MCF 10A (cell line): ENCODE measurements at regions not wholly inside any gene's neighbourhood (a gene's known extent, or its start where the extent isn't known, plus 50 kb on each side); places are given as distances from the start of the nearest gene placed in this dataset.

Experiments
- BruUV-seq: library from RNA; stranded (reverse); fragments of 400-500 nt; replicated peaks from 2 replicates; lab custom pipeline; 2021; lab: Mats Ljungman, UMichigan
- CTCF ChIA-PET: fragments of 300-600 bp; sonication (Branson Sonifier 250); formaldehyde crosslinking; extraction: SDS; loops from one replicate; lab custom pipeline; 2021; ENCODE audit warnings: antibody characterized with exemption, inconsistent platforms; lab: Yijun Ruan, JAX
- POLR2A ChIA-PET: fragments of 300-600, 350-650 bp; sonication (Branson Sonifier 250); formaldehyde crosslinking; extraction: SDS; loops from one replicate; lab custom pipeline; 2020; ENCODE audit warnings: antibody characterized with exemption, inconsistent platforms; lab: Yijun Ruan, JAX
- DNase-seq: peaks from one replicate; pipeline ENCODE4 v3.0.0-alpha.2; 2018; ENCODE audit not compliant: unreplicated experiment
- H3K27ac Mint-ChIP-seq: one replicate; pipeline ENCODE4 v1.8.0; 2022; ENCODE audit warnings: mild to moderate bottlenecking, low read depth, mixed read lengths; ENCODE audit not compliant: unreplicated experiment
- H3K27me3 Mint-ChIP-seq: one replicate; pipeline ENCODE4 v1.8.0; 2022; ENCODE audit warnings: mixed read lengths; ENCODE audit not compliant: insufficient read depth, unreplicated experiment
- H3K36me3 Mint-ChIP-seq: one replicate; pipeline ENCODE4 v1.8.0; 2022; ENCODE audit warnings: mild to moderate bottlenecking, moderate library complexity, mixed read lengths; ENCODE audit not compliant: insufficient read depth, unreplicated experiment
- H3K4me1 Mint-ChIP-seq: one replicate; pipeline ENCODE4 v1.8.0; 2022; ENCODE audit warnings: mixed read lengths; ENCODE audit not compliant: insufficient read depth, unreplicated experiment
- H3K4me3 Mint-ChIP-seq: one replicate; pipeline ENCODE4 v1.8.0; 2022; ENCODE audit warnings: mild to moderate bottlenecking, moderate library complexity, mixed read lengths; ENCODE audit not compliant: unreplicated experiment
- H3K9me3 Mint-ChIP-seq: one replicate; pipeline ENCODE4 v1.8.0; 2022; ENCODE audit warnings: mixed read lengths; ENCODE audit not compliant: unreplicated experiment
- intact Hi-C: fragments of 100-400 bp; cut with micrococcal nuclease; formaldehyde crosslinking; loops from 2 replicates; pipeline ENCODE4 v1.14.1; 2022
- TF ChIP-seq, protein P1 (sequence below): fragments of 200-600 bp; IDR thresholded peaks from one replicate; pipeline ENCODE4 v1.8.0; 2022; ENCODE audit warnings: antibody characterized with exemption, mild to moderate bottlenecking; ENCODE audit not compliant: unreplicated experiment

GRCh38 chr17:77304051-77304745 lies 163.4 kb downstream of the SEC14L1 start:
- H3K27ac Mint-ChIP-seq, result no peak overlapping the region
- H3K36me3 Mint-ChIP-seq, result peaks cover 50% of the 10 kb centered on the region
- no TSS peak for BruUV-seq
- H3K9me3 Mint-ChIP-seq, result no peaks in the 10 kb centered on the region
- ChIA-PET POLR2A (interaction anchor here (0.7 to 2.2 kb wide), 4 partner anchors 11 to 49 kb away, joined by 3 to 6 read pairs (median 4); no protein-coding TSS in a partner anchor), CTCF (no interaction called here)
- H3K4me3 Mint-ChIP-seq, result no peak overlapping the region
- peaks cover 25% of the 10 kb centered on the region for H3K4me1 Mint-ChIP-seq
- DNase-seq, result no peak
- intact Hi-C loops, result no loop called here
- TF ChIP-seq, protein P1, sequence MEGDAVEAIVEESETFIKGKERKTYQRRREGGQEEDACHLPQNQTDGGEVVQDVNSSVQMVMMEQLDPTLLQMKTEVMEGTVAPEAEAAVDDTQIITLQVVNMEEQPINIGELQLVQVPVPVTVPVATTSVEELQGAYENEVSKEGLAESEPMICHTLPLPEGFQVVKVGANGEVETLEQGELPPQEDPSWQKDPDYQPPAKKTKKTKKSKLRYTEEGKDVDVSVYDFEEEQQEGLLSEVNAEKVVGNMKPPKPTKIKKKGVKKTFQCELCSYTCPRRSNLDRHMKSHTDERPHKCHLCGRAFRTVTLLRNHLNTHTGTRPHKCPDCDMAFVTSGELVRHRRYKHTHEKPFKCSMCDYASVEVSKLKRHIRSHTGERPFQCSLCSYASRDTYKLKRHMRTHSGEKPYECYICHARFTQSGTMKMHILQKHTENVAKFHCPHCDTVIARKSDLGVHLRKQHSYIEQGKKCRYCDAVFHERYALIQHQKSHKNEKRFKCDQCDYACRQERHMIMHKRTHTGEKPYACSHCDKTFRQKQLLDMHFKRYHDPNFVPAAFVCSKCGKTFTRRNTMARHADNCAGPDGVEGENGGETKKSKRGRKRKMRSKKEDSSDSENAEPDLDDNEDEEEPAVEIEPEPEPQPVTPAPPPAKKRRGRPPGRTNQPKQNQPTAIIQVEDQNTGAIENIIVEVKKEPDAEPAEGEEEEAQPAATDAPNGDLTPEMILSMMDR, result no peak
- no peaks in the 10 kb centered on the region for H3K27me3 Mint-ChIP-seq

DNA sequence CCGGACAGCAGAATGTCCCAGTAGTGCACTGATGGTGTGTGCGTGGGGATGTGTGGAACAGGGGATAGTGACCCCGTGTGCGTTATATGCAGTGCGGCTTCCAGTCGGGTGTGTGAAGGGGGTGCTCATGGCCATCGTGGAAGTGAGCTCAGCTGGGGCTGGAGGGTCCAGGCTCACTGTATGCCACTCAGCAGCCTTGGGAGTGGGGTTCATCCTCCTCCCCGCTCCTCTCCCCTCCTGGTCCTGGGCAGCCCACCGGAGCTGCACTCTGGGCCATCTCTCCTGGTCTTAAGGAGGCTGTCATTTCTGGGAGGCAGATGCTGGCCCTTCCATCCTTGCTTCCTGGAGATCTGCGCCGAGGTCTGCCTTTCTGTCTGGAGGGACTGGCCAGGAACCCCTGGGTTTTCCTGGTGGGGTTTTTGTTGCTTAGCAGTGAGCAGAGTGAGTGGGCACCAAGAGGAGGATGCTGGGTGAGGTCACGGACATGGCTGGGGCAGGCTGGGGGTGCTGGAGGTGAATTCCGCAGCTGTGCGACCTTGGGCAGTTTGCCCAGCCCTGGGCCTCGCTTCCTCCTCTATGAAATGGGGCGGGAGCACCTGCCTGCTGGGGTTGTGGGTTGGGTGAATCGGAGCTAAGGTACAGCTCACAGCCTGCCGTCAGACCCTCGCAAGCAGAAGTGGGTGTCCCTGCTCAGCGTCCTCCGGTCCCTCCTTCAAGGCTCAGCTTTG lies 164.1 kb downstream of the SEC14L1 start:
- no peaks in the 10 kb centered on the region for H3K27me3 Mint-ChIP-seq
- no TSS peak for BruUV-seq
- no peak overlapping the region for H3K27ac Mint-ChIP-seq
- H3K4me1 Mint-ChIP-seq, result peaks cover 29% of the 10 kb centered on the region
- DNase-seq, result no peak
- ChIA-PET CTCF (no interaction called here), POLR2A (interaction anchor here (0.7 to 2.2 kb wide), 5 partner anchors 16 to 196 kb away, joined by 3 to 9 read pairs (median 5); no protein-coding TSS in a partner anchor)
- no peaks in the 10 kb centered on the region for H3K9me3 Mint-ChIP-seq
- no peak overlapping the region for H3K4me3 Mint-ChIP-seq
- intact Hi-C loops, result no loop called here
- peaks cover 57% of the 10 kb centered on the region for H3K36me3 Mint-ChIP-seq
- TF ChIP-seq, protein P1, result no peak

DNA sequence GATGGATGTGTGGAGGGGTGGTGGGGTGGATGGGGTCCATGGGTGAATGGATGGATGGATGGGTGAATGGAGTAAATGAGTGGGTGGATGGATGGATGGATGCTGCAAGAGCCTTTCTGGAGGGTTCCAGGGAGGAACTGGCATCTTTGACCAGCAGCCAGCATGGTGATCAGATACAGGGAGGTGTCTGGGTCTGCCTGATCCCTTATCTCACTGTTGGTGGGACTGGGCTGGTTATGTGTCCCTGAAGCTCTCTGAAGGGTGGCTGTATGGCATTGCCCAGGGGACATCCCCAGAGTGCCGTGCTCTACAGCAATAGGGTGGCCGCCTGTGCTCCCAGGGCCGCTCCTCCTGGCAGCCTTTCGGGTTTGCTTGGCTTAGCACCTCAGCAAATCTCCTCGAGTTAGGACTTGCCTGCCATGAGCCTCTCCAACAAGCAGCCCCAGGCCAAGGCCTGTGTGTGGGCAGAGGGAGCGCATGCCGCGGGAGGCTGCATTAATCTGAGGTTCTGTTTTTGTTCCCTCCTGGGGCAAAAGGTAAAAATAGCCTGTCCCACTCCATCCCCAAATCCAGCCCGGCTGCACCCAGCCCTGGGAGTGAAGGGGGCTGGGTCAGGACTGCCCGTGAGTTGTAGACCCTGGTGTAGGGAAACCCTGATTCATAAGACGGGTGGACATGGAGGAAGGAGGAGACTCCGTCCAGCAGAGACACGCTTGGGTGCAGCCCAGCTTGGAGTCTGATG lies 165.4 kb downstream of the SEC14L1 start:
- intact Hi-C loops, result no loop called here
- Mint-ChIP-seq H3K27me3 (no peaks in the 10 kb centered on the region), H3K9me3 (no peaks in the 10 kb centered on the region), H3K36me3 (peaks cover 67% of the 10 kb centered on the region), H3K27ac (peak overlapping the region; percentile 70), H3K4me3 (peak overlapping the region; percentile 31), H3K4me1 (peaks cover 29% of the 10 kb centered on the region)
- no TSS peak for BruUV-seq
- POLR2A ChIA-PET, result interaction anchor here (0.5 to 2.2 kb wide), 5 partner anchors 16 to 20 kb away, joined by 3 to 9 read pairs (median 5); no protein-coding TSS in a partner anchor
- TF ChIP-seq, protein P1, result no peak
- CTCF ChIA-PET, result interaction anchor here (1.1 kb wide), 1 partner anchor 17 kb away, joined by 5 read pairs; no protein-coding TSS in a partner anchor
- peak; percentile 89 for DNase-seq
